Right lobe of liver (tissue), 4 donors: ENCODE measurements at regions not wholly inside any gene's neighbourhood (a gene's known extent, or its start where the extent isn't known, plus 50 kb on each side); places are given as distances from the start of the nearest gene placed in this dataset.

Source experiments
- CTCF ChIP-seq, 4 donors: fragments of 200-600 bp in 3 of 4; fragments of 450-650 bp in 1 of 4; IDR thresholded peaks; one replicate each; pipeline versions ENCODE4 v1.5.1 to v1.8.0; 2016 to 2022; ENCODE audit warnings: antibody characterized with exemption in 4 of 4, mild to moderate bottlenecking in 2 of 4
- POLR2A ChIP-seq: fragments of 450-650 bp; IDR thresholded peaks from one replicate; pipeline ENCODE4 v1.6.1; 2017; ENCODE audit warnings: antibody characterized with exemption, mild to moderate bottlenecking
- donor health status: DM: no; HTN: no; CAD: no.
- donor health status: DM: no; HTN: no; CAD: no.
- donor health status: DM: no; HTN: yes; CAD: no.

GRCh38 chr12:123099560-123100192 lies 51.2 kb downstream of the PITPNM2 start:
- no peak for TF ChIP-seq CTCF (IDR thresholded peaks at IDR 0.05)
- TF ChIP-seq POLR2A, result no peak
